Stimulated activated CD4-positive, alpha-beta T cell treated with anti-CD3 and anti-CD28 coated beads, Interleukin-1b, Interleukin-23, amount 100 ng/mL, for 48 hours (primary cell): ENCODE measurements at regions not wholly inside any gene's neighbourhood (a gene's known extent, or its start where the extent isn't known, plus 50 kb on each side); places are given as distances from the start of the nearest gene placed in this dataset.
"Not testable (repeated sequence)": the region's sequence is repeated elsewhere in the genome, so short reads cannot be mapped to it uniquely, and the experiment has no call there.

Experiments used
- DNase-seq: peaks from one replicate; pipeline ENCODE4 v3.0.0-alpha.2; 2020

- DNase-seq = no peak
Measured at GRCh38 chr11:134976551-134976950, 564.5 kb upstream of the B3GAT1 start.

- no peak for DNase-seq
Measured at GRCh38 chr11:134975866-134976376, 563.9 kb upstream of the B3GAT1 start.

- DNase-seq = no peak
Measured at GRCh38 chr11:134973801-134974200, 561.8 kb upstream of the B3GAT1 start.

GRCh38 chr11:134971381-134971780 lies 559.3 kb upstream of the B3GAT1 start:
- DNase-seq = no peak

GRCh38 chr11:134967746-134968145 lies 555.7 kb upstream of the B3GAT1 start:
- DNase-seq = no peak

GRCh38 chr11:134961386-134961785 lies 549.3 kb upstream of the B3GAT1 start:
- DNase-seq = not testable (repeated sequence)

- no peak for DNase-seq
Measured at GRCh38 chr11:134958870-134959269, 546.8 kb upstream of the B3GAT1 start.

GRCh38 chr11:134958336-134958640 lies 546.2 kb upstream of the B3GAT1 start:
- DNase-seq = no peak

- DNase-seq = no peak
Measured at GRCh38 chr11:134957540-134958335, 545.7 kb upstream of the B3GAT1 start.

- DNase-seq = no peak
Measured at GRCh38 chr11:134956450-134957210, 544.6 kb upstream of the B3GAT1 start.

- DNase-seq = not testable (repeated sequence)
Measured at GRCh38 chr11:134955970-134956369, 543.9 kb upstream of the B3GAT1 start.

- DNase-seq = no peak
Measured at GRCh38 chr11:134955281-134955680, 543.2 kb upstream of the B3GAT1 start.

- DNase-seq = not testable (repeated sequence)
Measured at GRCh38 chr11:134954456-134954855, 542.4 kb upstream of the B3GAT1 start.

GRCh38 chr11:134953417-134953970 lies 541.5 kb upstream of the B3GAT1 start:
- DNase-seq = not testable (repeated sequence)

- DNase-seq = no peak
Measured at GRCh38 chr11:134951305-134951700, 539.3 kb upstream of the B3GAT1 start.

- DNase-seq = no peak
Measured at GRCh38 chr11:134950692-134951304, 538.8 kb upstream of the B3GAT1 start.

GRCh38 chr11:134949121-134950090 lies 537.4 kb upstream of the B3GAT1 start:
- no peak for DNase-seq

- DNase-seq = no peak
Measured at GRCh38 chr11:134947556-134947955, 535.5 kb upstream of the B3GAT1 start.

- no peak for DNase-seq
Measured at GRCh38 chr11:134945993-134946392, 534.0 kb upstream of the B3GAT1 start.

- no peak for DNase-seq
Measured at GRCh38 chr11:134944986-134945385, 532.9 kb upstream of the B3GAT1 start.

GRCh38 chr11:134944131-134944530 lies 532.1 kb upstream of the B3GAT1 start:
- no peak for DNase-seq

GRCh38 chr11:134943544-134943943 lies 531.5 kb upstream of the B3GAT1 start:
- no peak for DNase-seq
